SU-DHL-6 (cell line): ENCODE measurements at regions not wholly inside any gene's neighbourhood (a gene's known extent, or its start where the extent isn't known, plus 50 kb on each side); places are given as distances from the start of the nearest gene placed in this dataset.

Source experiments
- EZH2phosphoT487 ChIP-seq: fragments of 200-600 bp; sonication (generic), shearing (Covaris generic); conservative IDR thresholded peaks from 2 replicates; pipeline ENCODE4 v1.6.1; 2018; ENCODE audit warnings: mild to moderate bottlenecking, antibody characterized with exemption, low read length, moderate library complexity, mixed read lengths
- TF ChIP-seq, protein P1 (sequence below): fragments of 200-600 bp; sonication (generic); IDR thresholded peaks from one replicate; pipeline ENCODE4 v1.5.1; 2017; ENCODE audit warnings: antibody characterized with exemption, mild to moderate bottlenecking, low read length, moderate library complexity; ENCODE audit not compliant: insufficient read depth, poor library complexity, severe bottlenecking

DNA sequence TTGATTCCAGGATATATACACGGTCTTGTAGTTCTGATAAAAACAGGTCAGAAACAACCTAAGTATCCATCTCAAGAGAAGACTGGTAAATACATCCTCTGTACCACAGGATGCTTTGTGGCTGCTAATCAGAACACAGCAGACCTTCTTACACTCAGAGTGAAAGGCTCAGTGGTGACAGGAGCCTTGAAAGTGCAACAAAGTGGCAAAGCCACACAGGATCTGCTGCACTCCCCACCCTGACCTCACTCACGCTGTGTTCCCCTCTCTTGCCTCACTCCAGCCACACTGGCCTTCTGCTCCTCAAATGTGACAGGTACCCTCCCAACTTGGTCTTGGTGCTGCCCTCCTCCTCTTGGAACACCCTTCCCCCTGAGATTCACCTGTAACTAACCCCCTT is 98.1 kb upstream of the GRIP1 start:
- TF ChIP-seq, protein P1, sequence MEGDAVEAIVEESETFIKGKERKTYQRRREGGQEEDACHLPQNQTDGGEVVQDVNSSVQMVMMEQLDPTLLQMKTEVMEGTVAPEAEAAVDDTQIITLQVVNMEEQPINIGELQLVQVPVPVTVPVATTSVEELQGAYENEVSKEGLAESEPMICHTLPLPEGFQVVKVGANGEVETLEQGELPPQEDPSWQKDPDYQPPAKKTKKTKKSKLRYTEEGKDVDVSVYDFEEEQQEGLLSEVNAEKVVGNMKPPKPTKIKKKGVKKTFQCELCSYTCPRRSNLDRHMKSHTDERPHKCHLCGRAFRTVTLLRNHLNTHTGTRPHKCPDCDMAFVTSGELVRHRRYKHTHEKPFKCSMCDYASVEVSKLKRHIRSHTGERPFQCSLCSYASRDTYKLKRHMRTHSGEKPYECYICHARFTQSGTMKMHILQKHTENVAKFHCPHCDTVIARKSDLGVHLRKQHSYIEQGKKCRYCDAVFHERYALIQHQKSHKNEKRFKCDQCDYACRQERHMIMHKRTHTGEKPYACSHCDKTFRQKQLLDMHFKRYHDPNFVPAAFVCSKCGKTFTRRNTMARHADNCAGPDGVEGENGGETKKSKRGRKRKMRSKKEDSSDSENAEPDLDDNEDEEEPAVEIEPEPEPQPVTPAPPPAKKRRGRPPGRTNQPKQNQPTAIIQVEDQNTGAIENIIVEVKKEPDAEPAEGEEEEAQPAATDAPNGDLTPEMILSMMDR: no peak
- TF ChIP-seq EZH2phosphoT487: no peak
